ENCODE measurements at regions not wholly inside any gene's neighbourhood (a gene's known extent, or its start where the extent isn't known, plus 50 kb on each side); places are given as distances from the start of the nearest gene placed in this dataset.
"Not testable (repeated sequence)": the region's sequence is repeated elsewhere in the genome, so short reads cannot be mapped to it uniquely, and the experiment has no call there.

GRCh38 chr3:177618873-177619733 lies 421.8 kb upstream of the TBL1XR1 start:
- no peaks in the 10 kb centered on the region for H3K9me3 ChIP-seq (ENCODE audit: control insufficient read depth, insufficient read depth, low read depth, low read length)
- H3K36me3 ChIP-seq (ENCODE audit: control insufficient read depth, insufficient read depth, low read length), result no peaks in the 10 kb centered on the region
- no peak overlapping the region for H3K4me3 ChIP-seq (ENCODE audit: low read depth, low read length)
- H3K4me1 ChIP-seq (ENCODE audit: control insufficient read depth, insufficient read depth, low read length), result no peaks in the 10 kb centered on the region
- H3K9ac ChIP-seq (ENCODE audit: low read length), result no peak overlapping the region
- no peaks in the 10 kb centered on the region for H3K27me3 ChIP-seq (ENCODE audit: control insufficient read depth, insufficient read depth, low read length)
- H3K27ac ChIP-seq (ENCODE audit: low read depth, low read length), result no peak overlapping the region

DNA sequence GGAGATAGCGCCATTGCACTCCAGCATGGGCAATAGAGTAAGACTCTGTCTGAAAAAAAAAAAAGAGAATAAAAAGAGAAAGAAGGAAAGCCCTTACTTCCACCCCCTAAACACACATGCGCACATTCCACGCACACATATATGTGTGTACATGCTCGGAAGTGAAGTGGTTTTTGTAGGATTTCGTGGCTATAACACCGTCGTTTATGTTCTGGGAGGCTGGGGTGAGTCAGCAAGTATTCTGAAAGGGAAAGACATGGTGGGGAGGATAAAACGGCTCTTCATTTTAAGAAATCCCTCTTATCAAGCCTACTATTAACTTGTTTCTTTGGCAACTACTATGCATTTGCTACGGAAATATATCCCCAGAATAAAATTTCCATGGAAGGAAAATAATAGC lies 422.8 kb upstream of the TBL1XR1 start:
- no peaks in the 10 kb centered on the region for H3K36me3 ChIP-seq (ENCODE audit: control insufficient read depth, insufficient read depth, low read length)
- H3K27me3 ChIP-seq (ENCODE audit: control insufficient read depth, insufficient read depth, low read length), result no peaks in the 10 kb centered on the region
- no peak overlapping the region for H3K4me3 ChIP-seq (ENCODE audit: low read depth, low read length)
- H3K4me1 ChIP-seq (ENCODE audit: control insufficient read depth, insufficient read depth, low read length), result no peaks in the 10 kb centered on the region
- no peak overlapping the region for H3K27ac ChIP-seq (ENCODE audit: low read depth, low read length)
- H3K9me3 ChIP-seq (ENCODE audit: control insufficient read depth, insufficient read depth, low read depth, low read length), result no peaks in the 10 kb centered on the region
- H3K9ac ChIP-seq (ENCODE audit: low read length), result no peak overlapping the region

DNA sequence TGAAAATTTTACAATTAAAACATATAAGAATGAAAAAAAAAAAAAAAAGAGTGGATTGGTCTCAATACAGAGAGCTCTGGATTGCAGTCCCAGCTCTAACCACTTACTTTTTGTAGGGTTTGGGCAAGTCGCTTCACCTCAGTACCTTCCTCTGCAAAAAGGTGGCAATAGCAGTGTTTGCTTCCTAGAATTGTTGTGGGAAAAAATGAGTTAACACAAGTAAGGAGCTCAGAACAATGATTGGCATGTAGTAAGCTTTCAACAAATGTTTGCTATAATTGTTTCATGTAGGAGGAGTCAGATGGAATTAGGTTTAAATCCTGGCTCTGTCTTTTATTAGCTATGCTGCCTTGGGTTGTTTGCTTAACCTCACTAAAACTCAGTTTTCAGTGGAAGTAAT lies 425.2 kb upstream of the TBL1XR1 start:
- H3K36me3 ChIP-seq (ENCODE audit: control insufficient read depth, insufficient read depth, low read length), result no peaks in the 10 kb centered on the region
- no peaks in the 10 kb centered on the region for H3K4me1 ChIP-seq (ENCODE audit: control insufficient read depth, insufficient read depth, low read length)
- H3K9ac ChIP-seq (ENCODE audit: low read length), result no peak overlapping the region
- no peak overlapping the region for H3K27ac ChIP-seq (ENCODE audit: low read depth, low read length)
- H3K9me3 ChIP-seq (ENCODE audit: control insufficient read depth, insufficient read depth, low read depth, low read length), result 0 out of 2 replicates have a peak, but pooled peaks cover 3% of the 10 kb centered on the region
- H3K4me3 ChIP-seq (ENCODE audit: low read depth, low read length), result no peak overlapping the region
- no peaks in the 10 kb centered on the region for H3K27me3 ChIP-seq (ENCODE audit: control insufficient read depth, insufficient read depth, low read length)

GRCh38 chr3:177622982-177623617 lies 425.8 kb upstream of the TBL1XR1 start:
- no peak overlapping the region for H3K9ac ChIP-seq (ENCODE audit: low read length)
- no peaks in the 10 kb centered on the region for H3K27me3 ChIP-seq (ENCODE audit: control insufficient read depth, insufficient read depth, low read length)
- H3K4me1 ChIP-seq (ENCODE audit: control insufficient read depth, insufficient read depth, low read length), result no peaks in the 10 kb centered on the region
- H3K4me3 ChIP-seq (ENCODE audit: low read depth, low read length), result no peak overlapping the region
- 0 out of 2 replicates have a peak, but pooled peaks cover 3% of the 10 kb centered on the region for H3K9me3 ChIP-seq (ENCODE audit: control insufficient read depth, insufficient read depth, low read depth, low read length)
- no peak overlapping the region for H3K27ac ChIP-seq (ENCODE audit: low read depth, low read length)
- H3K36me3 ChIP-seq (ENCODE audit: control insufficient read depth, insufficient read depth, low read length), result no peaks in the 10 kb centered on the region

DNA sequence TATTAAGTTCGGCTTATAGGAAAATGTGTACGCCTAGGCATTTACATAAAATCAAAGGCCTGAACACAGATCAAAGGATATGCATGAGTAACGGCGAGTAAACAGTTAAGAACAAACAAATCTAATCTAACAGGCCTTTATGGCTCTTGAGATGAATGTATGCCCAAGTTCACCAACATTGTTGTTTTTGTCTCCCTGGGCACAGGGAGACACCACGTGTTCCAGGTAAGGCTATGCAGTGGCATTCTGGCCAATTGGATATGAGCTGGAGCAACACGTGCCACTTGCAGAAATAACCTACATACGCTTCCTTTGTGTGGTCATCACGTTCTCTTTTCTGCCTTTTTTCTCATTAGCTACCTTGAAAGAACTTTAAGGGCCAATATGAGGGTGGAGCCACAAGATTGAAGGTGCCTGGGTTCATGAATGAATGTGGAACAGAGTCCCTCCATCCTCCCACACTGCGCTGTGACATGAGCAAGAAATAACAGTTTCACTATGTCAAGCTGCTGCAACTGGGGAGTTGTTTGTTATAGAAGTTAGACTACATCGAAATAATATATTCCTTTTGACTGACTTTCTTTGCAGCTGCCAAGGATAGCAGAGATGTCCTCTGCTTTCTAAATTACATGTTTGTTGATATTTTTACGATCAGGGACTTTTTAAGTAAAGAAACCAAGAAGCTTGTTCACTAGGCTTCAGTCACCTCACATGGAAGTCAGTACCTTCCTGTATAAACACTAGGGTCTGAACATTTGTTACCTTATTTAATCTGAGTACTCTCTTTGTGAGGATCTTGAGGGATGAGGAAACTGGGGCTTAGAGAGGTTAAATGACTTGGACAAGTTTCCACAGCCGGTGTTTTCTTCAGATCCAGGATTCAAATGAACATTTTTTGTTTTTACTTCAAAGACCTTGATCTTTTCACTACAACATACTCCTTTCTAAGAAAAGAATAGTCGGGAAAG lies 427.5 kb upstream of the TBL1XR1 start:
- H3K9me3 ChIP-seq (ENCODE audit: control insufficient read depth, insufficient read depth, low read depth, low read length), result peaks cover 11% of the 10 kb centered on the region
- H3K27ac ChIP-seq (ENCODE audit: low read depth, low read length), result no peak overlapping the region
- H3K4me3 ChIP-seq (ENCODE audit: low read depth, low read length), result no peak overlapping the region
- H3K36me3 ChIP-seq (ENCODE audit: control insufficient read depth, insufficient read depth, low read length), result no peaks in the 10 kb centered on the region
- H3K9ac ChIP-seq (ENCODE audit: low read length), result no peak overlapping the region
- H3K27me3 ChIP-seq (ENCODE audit: control insufficient read depth, insufficient read depth, low read length), result no peaks in the 10 kb centered on the region
- no peaks in the 10 kb centered on the region for H3K4me1 ChIP-seq (ENCODE audit: control insufficient read depth, insufficient read depth, low read length)

- Histone ChIP-seq H3K9ac (ENCODE audit: low read length) (no peak overlapping the region), H3K36me3 (ENCODE audit: control insufficient read depth, insufficient read depth, low read length) (no peaks in the 10 kb centered on the region), H3K4me1 (ENCODE audit: control insufficient read depth, insufficient read depth, low read length) (no peaks in the 10 kb centered on the region), H3K27me3 (ENCODE audit: control insufficient read depth, insufficient read depth, low read length) (no peaks in the 10 kb centered on the region), H3K9me3 (ENCODE audit: control insufficient read depth, insufficient read depth, low read depth, low read length) (peaks cover 11% of the 10 kb centered on the region), H3K4me3 (ENCODE audit: low read depth, low read length) (no peak overlapping the region), H3K27ac (ENCODE audit: low read depth, low read length) (no peak overlapping the region)
Observed at GRCh38 chr3:177626045-177626444, 428.8 kb upstream of the TBL1XR1 start.

- not testable (repeated sequence) for H3K27ac ChIP-seq (ENCODE audit: low read depth, low read length)
Observed at GRCh38 chr3:177628095-177628719, 430.9 kb upstream of the TBL1XR1 start.

DNA sequence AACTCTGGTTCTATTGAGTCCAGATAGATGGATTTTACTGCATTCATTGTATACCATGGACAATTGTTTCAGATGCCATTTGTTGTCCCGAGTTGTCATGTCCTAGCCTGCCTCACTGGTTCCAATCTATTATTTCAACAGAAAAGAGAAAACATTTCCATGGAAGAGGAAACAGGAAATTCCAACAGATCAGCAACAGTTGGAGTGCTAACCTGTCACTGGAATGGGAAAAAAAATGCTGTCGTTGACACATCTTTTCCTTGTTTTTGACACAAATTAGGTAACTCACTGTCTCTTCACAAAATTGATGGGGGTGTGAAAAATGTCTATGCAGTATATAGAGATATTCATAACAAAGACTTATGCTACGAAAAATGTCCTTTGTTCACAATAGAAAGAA lies 432.0 kb upstream of the TBL1XR1 start:
- no peaks in the 10 kb centered on the region for H3K36me3 ChIP-seq (ENCODE audit: control insufficient read depth, insufficient read depth, low read length)
- H3K4me3 ChIP-seq (ENCODE audit: low read depth, low read length), result no peak overlapping the region
- H3K9ac ChIP-seq (ENCODE audit: low read length), result no peak overlapping the region
- no peaks in the 10 kb centered on the region for H3K4me1 ChIP-seq (ENCODE audit: control insufficient read depth, insufficient read depth, low read length)
- peaks cover 11% of the 10 kb centered on the region for H3K9me3 ChIP-seq (ENCODE audit: control insufficient read depth, insufficient read depth, low read depth, low read length)
- no peak overlapping the region for H3K27ac ChIP-seq (ENCODE audit: low read depth, low read length)
- no peaks in the 10 kb centered on the region for H3K27me3 ChIP-seq (ENCODE audit: control insufficient read depth, insufficient read depth, low read length)

More at GRCh38 chr3:177628095-177628719, 430.9 kb upstream of the TBL1XR1 start:
- not testable (repeated sequence) for H3K27me3 ChIP-seq (ENCODE audit: control insufficient read depth, insufficient read depth, low read length); H3K4me3 ChIP-seq (ENCODE audit: low read depth, low read length); H3K36me3 ChIP-seq (ENCODE audit: control insufficient read depth, insufficient read depth, low read length); H3K4me1 ChIP-seq (ENCODE audit: control insufficient read depth, insufficient read depth, low read length); H3K9ac ChIP-seq (ENCODE audit: low read length)
- peaks cover 11% of the 10 kb centered on the region for H3K9me3 ChIP-seq (ENCODE audit: control insufficient read depth, insufficient read depth, low read depth, low read length)

GRCh38 chr3:177633671-177634207 lies 436.5 kb upstream of the TBL1XR1 start:
- Histone ChIP-seq H3K4me1 (ENCODE audit: control insufficient read depth, insufficient read depth, low read length) (no peaks in the 10 kb centered on the region), H3K9ac (ENCODE audit: low read length) (no peak overlapping the region), H3K4me3 (ENCODE audit: low read depth, low read length) (no peak overlapping the region), H3K9me3 (ENCODE audit: control insufficient read depth, insufficient read depth, low read depth, low read length) (peaks cover 2% of the 10 kb centered on the region; the same call in 1 of the 2 replicates), H3K36me3 (ENCODE audit: control insufficient read depth, insufficient read depth, low read length) (no peaks in the 10 kb centered on the region), H3K27ac (ENCODE audit: low read depth, low read length) (no peak overlapping the region), H3K27me3 (ENCODE audit: control insufficient read depth, insufficient read depth, low read length) (no peaks in the 10 kb centered on the region)

DNA sequence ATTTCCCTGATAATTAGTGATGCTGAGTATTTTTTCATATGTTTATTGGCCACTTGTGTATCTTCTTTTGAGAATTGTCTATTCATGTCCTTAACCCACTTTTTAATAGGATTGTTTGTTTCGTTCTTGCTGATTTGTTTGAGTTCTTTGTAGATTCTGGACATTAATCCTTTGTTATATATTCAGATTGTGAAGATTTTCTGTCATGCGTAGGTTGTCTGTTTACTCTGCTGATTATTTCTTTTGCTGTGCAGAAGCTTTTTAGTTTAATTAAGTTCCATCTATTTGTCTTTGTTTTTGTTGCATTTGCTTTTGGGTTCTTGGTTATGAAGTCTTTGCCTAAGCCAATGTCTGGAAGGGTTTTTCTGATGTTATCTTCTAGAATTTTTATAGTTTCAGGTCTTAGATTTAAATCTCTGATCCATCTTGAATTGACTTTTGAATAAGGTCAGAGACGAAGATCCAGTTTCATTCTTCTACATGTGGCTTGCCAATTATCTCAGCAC lies 438.4 kb upstream of the TBL1XR1 start:
- H3K27ac ChIP-seq (ENCODE audit: low read depth, low read length); H3K9ac ChIP-seq (ENCODE audit: low read length); H3K27me3 ChIP-seq (ENCODE audit: control insufficient read depth, insufficient read depth, low read length); H3K4me3 ChIP-seq (ENCODE audit: low read depth, low read length); H3K9me3 ChIP-seq (ENCODE audit: control insufficient read depth, insufficient read depth, low read depth, low read length); H3K36me3 ChIP-seq (ENCODE audit: control insufficient read depth, insufficient read depth, low read length); H3K4me1 ChIP-seq (ENCODE audit: control insufficient read depth, insufficient read depth, low read length): not testable (repeated sequence)

Data from HUES6 (cell line).